IPS DF 6.9 (cell line): ENCODE measurements at regions not wholly inside any gene's neighbourhood (a gene's known extent, or its start where the extent isn't known, plus 50 kb on each side); places are given as distances from the start of the nearest gene placed in this dataset.
A peak's percentile ranks its signal among the peaks of the same experiment; 100 is the strongest.

Source experiments
- DNase-seq: peaks from one replicate; pipeline ENCODE4 v3.0.0-alpha.2; 2013; ENCODE audit warnings: low read depth, low spot score
- H3K27ac ChIP-seq: one replicate; pipeline ENCODE4 v1.5.1; 2013; ENCODE audit warnings: low read length, control low read depth
- H3K27me3 ChIP-seq: 2 replicates; pipeline ENCODE4 v1.6.1; 2013; ENCODE audit warnings: mild to moderate bottlenecking, low read length; ENCODE audit not compliant: control insufficient read depth, insufficient read depth
- H3K36me3 ChIP-seq: 2 replicates; pipeline ENCODE4 v1.6.1; 2013; ENCODE audit warnings: low read length; ENCODE audit not compliant: control insufficient read depth, insufficient read depth
- H3K4me1 ChIP-seq: 2 replicates; pipeline ENCODE4 v1.6.1; 2013; ENCODE audit warnings: low read length; ENCODE audit not compliant: control insufficient read depth, insufficient read depth
- H3K4me3 ChIP-seq: 2 replicates; pipeline ENCODE4 v1.5.1; 2013; ENCODE audit warnings: mild to moderate bottlenecking, low read length
- H3K9me3 ChIP-seq: 2 replicates; pipeline ENCODE4 v1.6.1; 2013; ENCODE audit warnings: low read length, inconsistent platforms; ENCODE audit not compliant: control insufficient read depth, insufficient read depth
- WGBS: extraction: QIAGEN DNeasy Blood & Tissue Kit; methylation state at CpG from one replicate; pipeline ENCODE4 v1.1.7; 2013; ENCODE audit warnings: mixed read lengths, missing lambda C conversion rate; ENCODE audit not compliant: insufficient read length, insufficient coverage; 5-methylcytosine and 5-hydroxymethylcytosine counted together

DNA sequence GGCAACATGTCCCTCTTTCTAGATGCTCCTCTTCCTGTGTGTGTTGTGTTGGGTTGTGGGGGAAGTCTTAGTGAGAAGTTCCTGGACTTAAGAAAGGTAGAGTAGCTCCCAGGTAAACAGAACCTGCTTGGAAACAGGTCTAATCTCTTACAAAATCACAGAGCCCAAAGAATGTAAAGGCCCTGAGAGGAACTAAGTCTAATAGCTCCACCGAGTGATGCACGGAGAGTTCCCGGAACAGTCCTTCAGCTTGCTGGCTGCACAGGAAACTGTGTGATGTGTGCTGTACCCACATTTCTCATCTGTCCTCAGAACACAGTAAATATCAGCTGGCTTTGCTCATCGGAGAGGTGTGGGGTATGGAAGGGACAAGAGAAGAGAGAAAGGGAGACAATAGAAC, 182.6 kb upstream of the LYZL1 start:
- H3K4me3 ChIP-seq = no peak overlapping the region
- H3K36me3 ChIP-seq = no peaks in the 10 kb centered on the region
- no peak for DNase-seq
- no peaks in the 10 kb centered on the region for H3K9me3 ChIP-seq
- no peak overlapping the region for H3K27ac ChIP-seq
- WGBS = no CpG with 5 or more reads among the region's 4 CpGs
- H3K4me1 ChIP-seq = no peaks in the 10 kb centered on the region
- no peaks in the 10 kb centered on the region for H3K27me3 ChIP-seq

- H3K4me1 ChIP-seq = no peaks in the 10 kb centered on the region
- WGBS = no CpG with 5 or more reads among the region's 2 CpGs
Observed at GRCh38 chr10:29107866-29108498, 180.9 kb upstream of the LYZL1 start.

GRCh38 chr10:29109707-29110571, 178.9 kb upstream of the LYZL1 start:
- no peaks in the 10 kb centered on the region for H3K27me3 ChIP-seq
- no peak for DNase-seq
- H3K9me3 ChIP-seq = no peaks in the 10 kb centered on the region
- no peak overlapping the region for H3K4me3 ChIP-seq
- H3K36me3 ChIP-seq = no peaks in the 10 kb centered on the region
- H3K27ac ChIP-seq = no peak overlapping the region
- no CpG with 5 or more reads among the region's 9 CpGs for WGBS
- no peaks in the 10 kb centered on the region for H3K4me1 ChIP-seq

More at GRCh38 chr10:29107866-29108498, 180.9 kb upstream of the LYZL1 start:
- Histone ChIP-seq H3K27me3 (no peaks in the 10 kb centered on the region), H3K4me3 (no peak overlapping the region), H3K27ac (no peak overlapping the region), H3K9me3 (no peaks in the 10 kb centered on the region), H3K36me3 (no peaks in the 10 kb centered on the region)
- DNase-seq = no peak

GRCh38 chr10:29112827-29113615, 175.8 kb upstream of the LYZL1 start:
- Histone ChIP-seq H3K4me1 (no peaks in the 10 kb centered on the region), H3K4me3 (no peak overlapping the region), H3K27me3 (no peaks in the 10 kb centered on the region), H3K27ac (no peak overlapping the region), H3K9me3 (no peaks in the 10 kb centered on the region), H3K36me3 (no peaks in the 10 kb centered on the region)
- WGBS = no CpG with 5 or more reads among the region's 13 CpGs
- no peak for DNase-seq

- Histone ChIP-seq H3K36me3 (no peaks in the 10 kb centered on the region), H3K27me3 (no peaks in the 10 kb centered on the region), H3K9me3 (no peaks in the 10 kb centered on the region), H3K4me1 (no peaks in the 10 kb centered on the region), H3K27ac (no peak overlapping the region), H3K4me3 (no peak overlapping the region)
- WGBS = no CpG with 5 or more reads among the region's 8 CpGs
- no peak for DNase-seq
Observed at GRCh38 chr10:29113616-29113945, 175.3 kb upstream of the LYZL1 start.

DNA sequence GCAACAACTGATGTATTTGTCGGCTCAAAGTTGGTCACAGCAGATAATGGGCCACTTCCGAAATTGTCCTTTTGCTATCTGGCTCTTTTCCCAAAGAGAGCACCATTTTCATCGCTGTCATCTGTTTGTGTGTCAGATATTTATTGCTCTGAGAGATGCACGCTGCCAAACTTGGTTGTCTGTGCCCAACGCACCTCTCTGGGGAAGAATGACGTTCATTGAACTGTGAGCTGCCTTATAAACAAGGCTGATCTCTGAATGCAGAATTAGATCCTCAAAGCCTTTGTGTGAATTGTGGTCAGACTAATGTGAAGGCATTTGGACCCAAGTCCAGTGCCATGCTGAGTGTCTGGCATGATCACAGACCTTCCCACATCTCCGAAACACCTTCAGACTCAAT, 174.7 kb upstream of the LYZL1 start:
- WGBS = no CpG with 5 or more reads among the region's 7 CpGs
- no peaks in the 10 kb centered on the region for H3K27me3 ChIP-seq
- DNase-seq = no peak
- no peak overlapping the region for H3K4me3 ChIP-seq
- no peaks in the 10 kb centered on the region for H3K36me3 ChIP-seq
- no peaks in the 10 kb centered on the region for H3K4me1 ChIP-seq
- no peak overlapping the region for H3K27ac ChIP-seq
- no peaks in the 10 kb centered on the region for H3K9me3 ChIP-seq

GRCh38 chr10:29117781-29118180, 171.1 kb upstream of the LYZL1 start:
- no peaks in the 10 kb centered on the region for H3K9me3 ChIP-seq

GRCh38 chr10:29119374-29119773, 169.5 kb upstream of the LYZL1 start:
- no peaks in the 10 kb centered on the region for H3K36me3 ChIP-seq
- H3K27ac ChIP-seq = no peak overlapping the region
- H3K27me3 ChIP-seq = no peaks in the 10 kb centered on the region
- H3K9me3 ChIP-seq = no peaks in the 10 kb centered on the region
- WGBS = no CpG with 5 or more reads among the region's 8 CpGs
- no peaks in the 10 kb centered on the region for H3K4me1 ChIP-seq
- no peak overlapping the region for H3K4me3 ChIP-seq
- peak; percentile 58 for DNase-seq

More at GRCh38 chr10:29117781-29118180, 171.1 kb upstream of the LYZL1 start:
- H3K36me3 ChIP-seq = no peaks in the 10 kb centered on the region
- H3K4me1 ChIP-seq = no peaks in the 10 kb centered on the region
- DNase-seq = no peak
- no peaks in the 10 kb centered on the region for H3K27me3 ChIP-seq
- H3K27ac ChIP-seq = no peak overlapping the region
- no peak overlapping the region for H3K4me3 ChIP-seq

DNA sequence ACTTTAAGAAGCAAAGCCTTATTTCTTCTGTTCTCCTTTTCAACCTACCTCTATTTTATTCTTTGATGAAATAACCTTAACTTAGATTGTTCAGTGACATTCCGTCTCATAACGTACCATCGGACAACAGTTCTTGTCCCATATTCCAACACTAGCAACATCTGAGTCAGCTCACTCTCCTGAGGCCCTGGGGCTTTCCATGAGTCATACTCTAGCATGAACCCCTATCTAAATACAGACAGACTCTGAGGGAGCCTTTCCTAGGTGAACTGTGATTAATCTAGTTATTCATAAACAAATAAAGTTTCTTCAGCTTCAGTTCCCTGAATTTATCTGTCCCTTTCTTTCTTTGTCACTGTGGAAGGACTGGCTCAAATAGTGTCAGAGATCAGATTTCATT, 168.7 kb upstream of the LYZL1 start:
- no peak overlapping the region for H3K4me3 ChIP-seq
- H3K27ac ChIP-seq = no peak overlapping the region
- no peaks in the 10 kb centered on the region for H3K27me3 ChIP-seq
- no peaks in the 10 kb centered on the region for H3K9me3 ChIP-seq
- DNase-seq = no peak
- H3K4me1 ChIP-seq = no peaks in the 10 kb centered on the region
- WGBS = 100% methylated on average over 2 of the region's 3 CpGs
- H3K36me3 ChIP-seq = no peaks in the 10 kb centered on the region

- H3K4me3 ChIP-seq = no peak overlapping the region
- no peaks in the 10 kb centered on the region for H3K36me3 ChIP-seq
- no peaks in the 10 kb centered on the region for H3K4me1 ChIP-seq
- H3K27ac ChIP-seq = no peak overlapping the region
- WGBS = no CpG with 5 or more reads among the region's 6 CpGs
- H3K9me3 ChIP-seq = no peaks in the 10 kb centered on the region
- no peak for DNase-seq
- no peaks in the 10 kb centered on the region for H3K27me3 ChIP-seq
Observed at GRCh38 chr10:29124864-29125263, 164.0 kb upstream of the LYZL1 start.
